ENCODE measurements at regions not wholly inside any gene's neighbourhood (a gene's known extent, or its start where the extent isn't known, plus 50 kb on each side); places are given as distances from the start of the nearest gene placed in this dataset.

GRCh38 chr2:176892676-176893226 lies 319.8 kb upstream of the HNRNPA3 start:
- CTCF ChIA-PET = no interaction called here
- TF ChIP-seq EHF (CRISPR knock-in tag; IDR thresholded peaks at IDR 0.05) (no peak), FOSB (CRISPR knock-in tag; IDR thresholded peaks at IDR 0.05) (no peak), FOXS1 (CRISPR knock-in tag; IDR thresholded peaks at IDR 0.05) (no peak), SMC3 (IDR thresholded peaks at IDR 0.05) (no peak)
- WGBS (ENCODE audit: missing lambda C conversion rate) = 8% methylated on average over 2 of the region's 2 CpGs

GRCh38 chr2:176895158-176895557 lies 317.4 kb upstream of the HNRNPA3 start:
- ChIA-PET CTCF (no interaction called here), POLR2A (no interaction called here)

More at GRCh38 chr2:176892676-176893226, 319.8 kb upstream of the HNRNPA3 start:
- Histone ChIP-seq H3K4me1 (no peaks in the 10 kb centered on the region), H3K9me3 (no peaks in the 10 kb centered on the region), H3K27ac (no peak overlapping the region), H3K4me3 (no peak overlapping the region), H3K4me2 (no peak overlapping the region)
- DNase-seq (ENCODE audit: low read depth in 1 of 2, low spot score in 1 of 2) = no peak
- no peak for FAIRE-seq
- ATAC-seq = no peak
- POLR2A ChIA-PET = no interaction called here

GRCh38 chr2:176902454-176902853 lies 310.1 kb upstream of the HNRNPA3 start:
- Histone ChIP-seq H3K4me1 (no peaks in the 10 kb centered on the region), H3K27ac (no peak overlapping the region), H3K4me3 (no peak overlapping the region), H3K9me3 (no peaks in the 10 kb centered on the region), H3K4me2 (no peak overlapping the region)
- 5% methylated on average over 4 of the region's 4 CpGs for WGBS (ENCODE audit: missing lambda C conversion rate)
- FAIRE-seq = no peak
- ATAC-seq = no peak
- ChIA-PET POLR2A (no interaction called here), CTCF (no interaction called here)
- no peak for DNase-seq (ENCODE audit: low read depth in 1 of 2, low spot score in 1 of 2)
- TF ChIP-seq REST (IDR thresholded peaks at IDR 0.05) (no peak), FOSL2 (IDR thresholded peaks at IDR 0.05) (no peak), FOSL2 (CRISPR knock-in tag; IDR thresholded peaks at IDR 0.05) (no peak), RAD21 (conservative IDR thresholded peaks at IDR 0.05 in 1 of 2, IDR thresholded peaks at IDR 0.05 in 1 of 2) (no peak), CHD2 (IDR thresholded peaks at IDR 0.05; ENCODE audit: low read length, partially characterized antibody) (no peak), HDAC2 (IDR thresholded peaks at IDR 0.05) (no peak), E2F6 (IDR thresholded peaks at IDR 0.05; ENCODE audit: borderline replicate concordance, low read depth) (no peak), MAZ (IDR thresholded peaks at IDR 0.05; ENCODE audit: borderline replicate concordance, low read depth, low read length) (no peak), CBX2 (IDR thresholded peaks at IDR 0.05; ENCODE audit: borderline replicate concordance, low read depth) (no peak), CHD4 (IDR thresholded peaks at IDR 0.05; ENCODE audit: borderline replicate concordance) (no peak), JUNB (IDR thresholded peaks at IDR 0.05) (no peak), MAX (IDR thresholded peaks at IDR 0.05) (no peak), PHF8 (IDR thresholded peaks at IDR 0.05; ENCODE audit: borderline replicate concordance, low read depth) (no peak), FOXS1 (CRISPR knock-in tag; IDR thresholded peaks at IDR 0.05) (no peak), ZNF302 (CRISPR knock-in tag; IDR thresholded peaks at IDR 0.05) (no peak), HOXB5 (CRISPR knock-in tag; IDR thresholded peaks at IDR 0.05) (no peak), POLR2AphosphoS2 (conservative IDR thresholded peaks at IDR 0.05; ENCODE audit: low read length) (no peak), ELK1 (IDR thresholded peaks at IDR 0.05; ENCODE audit: low read depth, low read length) (no peak), RARB (CRISPR knock-in tag; IDR thresholded peaks at IDR 0.05) (no peak)

More at GRCh38 chr2:176895158-176895557, 317.4 kb upstream of the HNRNPA3 start:
- Histone ChIP-seq H3K4me1 (no peaks in the 10 kb centered on the region), H3K27ac (no peak overlapping the region), H3K4me3 (no peak overlapping the region), H3K9me3 (no peaks in the 10 kb centered on the region), H3K4me2 (no peak overlapping the region)
- no peak for ATAC-seq
- TF ChIP-seq TP53 (CRISPR knock-in tag; IDR thresholded peaks at IDR 0.05) = no peak
- TF ChIP-seq PHF8 (IDR thresholded peaks at IDR 0.05; ENCODE audit: borderline replicate concordance, low read depth) = no peak
- no peak for TF ChIP-seq ZFP36 (IDR thresholded peaks at IDR 0.05; ENCODE audit: borderline replicate concordance, partially characterized antibody)
- TF ChIP-seq GATA3 (IDR thresholded peaks at IDR 0.05; ENCODE audit: borderline replicate concordance) = no peak
- no peak for TF ChIP-seq MYC (IDR thresholded peaks at IDR 0.05; ENCODE audit: borderline replicate concordance, low read length)
- TF ChIP-seq E2F6 (IDR thresholded peaks at IDR 0.05; ENCODE audit: borderline replicate concordance, low read depth) = no peak
- TF ChIP-seq ATOH8 (CRISPR knock-in tag; IDR thresholded peaks at IDR 0.05; ENCODE audit: low read depth) = no peak
- TF ChIP-seq CBX2 (IDR thresholded peaks at IDR 0.05; ENCODE audit: borderline replicate concordance, low read depth) = no peak
- TF ChIP-seq KDM1A (IDR thresholded peaks at IDR 0.05; ENCODE audit: low read depth) = no peak
- TF ChIP-seq POLR2A (IDR thresholded peaks at IDR 0.05; ENCODE audit: low read length) = no peak
- WGBS (ENCODE audit: missing lambda C conversion rate) = 8% methylated on average over 2 of the region's 2 CpGs
- DNase-seq (ENCODE audit: low read depth in 1 of 2, low spot score in 1 of 2) = no peak
- no peak for FAIRE-seq

Measured in A549 (cell line).